Urothelium cell line (cell line): ENCODE measurements at regions not wholly inside any gene's neighbourhood (a gene's known extent, or its start where the extent isn't known, plus 50 kb on each side); places are given as distances from the start of the nearest gene placed in this dataset.

Source experiments
- DNase-seq: peaks from one replicate; pipeline ENCODE4 v3.0.0; 2011; ENCODE audit warnings: low spot score, mixed read lengths
- FAIRE-seq: peaks from 2 replicates; lab custom pipeline; 2011; peaks lifted over from hg19 to GRCh38; lab: Jason Lieb, UNC

DNA sequence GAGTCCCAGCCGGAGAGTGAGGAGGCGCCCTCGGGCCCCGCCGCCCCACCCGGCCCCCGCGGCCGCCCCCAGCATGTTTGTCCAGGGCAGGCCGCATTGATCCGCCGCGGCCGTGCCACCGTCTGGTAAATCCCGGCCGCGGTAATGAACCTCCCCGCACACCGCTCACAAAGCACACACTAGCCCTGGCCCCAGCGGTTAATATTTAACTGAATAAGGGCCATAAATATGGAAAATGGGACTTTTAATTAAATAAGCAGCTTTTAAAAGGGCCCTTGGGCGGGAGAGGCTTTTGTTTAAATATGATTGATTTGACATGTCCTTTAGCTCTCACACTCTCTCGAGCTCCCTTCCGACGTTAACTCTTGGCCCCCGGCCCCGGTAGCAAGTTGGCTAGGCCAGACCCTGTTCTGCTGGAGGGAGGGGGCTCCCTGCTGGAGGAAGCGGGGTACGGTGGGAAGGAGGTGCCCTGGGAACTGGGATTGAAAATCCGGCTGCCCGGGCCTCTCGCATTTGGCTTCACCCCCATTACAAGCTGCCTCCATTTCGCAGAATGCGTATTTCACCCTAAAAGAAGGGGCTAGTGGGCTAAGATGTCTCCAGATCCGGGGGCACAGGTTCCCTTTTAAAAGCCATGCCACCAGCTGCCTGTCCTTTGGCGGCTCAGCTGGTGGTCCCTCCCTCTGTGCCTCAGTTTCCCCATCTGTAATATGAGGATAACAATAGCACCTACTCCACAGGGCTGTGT is 199.8 kb downstream of the RBM19 start:
- FAIRE-seq (no peak), DNase-seq (no peak)

DNA sequence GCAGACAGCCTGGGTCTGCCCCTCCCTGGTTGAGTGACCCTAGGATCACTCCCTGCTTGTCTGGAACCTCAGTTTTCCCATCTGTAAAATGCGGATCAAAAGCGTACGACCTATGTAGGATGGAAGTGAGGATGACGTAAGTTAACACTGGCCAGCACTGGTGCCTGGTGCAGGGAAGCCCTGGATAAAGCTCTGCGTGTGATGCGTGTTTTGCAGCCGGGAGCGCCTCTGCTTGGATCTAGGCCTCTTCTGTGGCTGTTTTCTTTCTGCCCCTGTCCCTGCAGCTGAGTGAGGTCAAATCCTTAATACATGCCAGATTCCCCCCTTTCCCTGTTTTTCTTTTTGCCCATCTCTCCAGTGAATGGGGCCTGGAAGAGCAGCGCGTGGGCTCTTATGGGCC is 201.5 kb downstream of the RBM19 start:
- DNase-seq (no peak), FAIRE-seq (no peak)

DNA sequence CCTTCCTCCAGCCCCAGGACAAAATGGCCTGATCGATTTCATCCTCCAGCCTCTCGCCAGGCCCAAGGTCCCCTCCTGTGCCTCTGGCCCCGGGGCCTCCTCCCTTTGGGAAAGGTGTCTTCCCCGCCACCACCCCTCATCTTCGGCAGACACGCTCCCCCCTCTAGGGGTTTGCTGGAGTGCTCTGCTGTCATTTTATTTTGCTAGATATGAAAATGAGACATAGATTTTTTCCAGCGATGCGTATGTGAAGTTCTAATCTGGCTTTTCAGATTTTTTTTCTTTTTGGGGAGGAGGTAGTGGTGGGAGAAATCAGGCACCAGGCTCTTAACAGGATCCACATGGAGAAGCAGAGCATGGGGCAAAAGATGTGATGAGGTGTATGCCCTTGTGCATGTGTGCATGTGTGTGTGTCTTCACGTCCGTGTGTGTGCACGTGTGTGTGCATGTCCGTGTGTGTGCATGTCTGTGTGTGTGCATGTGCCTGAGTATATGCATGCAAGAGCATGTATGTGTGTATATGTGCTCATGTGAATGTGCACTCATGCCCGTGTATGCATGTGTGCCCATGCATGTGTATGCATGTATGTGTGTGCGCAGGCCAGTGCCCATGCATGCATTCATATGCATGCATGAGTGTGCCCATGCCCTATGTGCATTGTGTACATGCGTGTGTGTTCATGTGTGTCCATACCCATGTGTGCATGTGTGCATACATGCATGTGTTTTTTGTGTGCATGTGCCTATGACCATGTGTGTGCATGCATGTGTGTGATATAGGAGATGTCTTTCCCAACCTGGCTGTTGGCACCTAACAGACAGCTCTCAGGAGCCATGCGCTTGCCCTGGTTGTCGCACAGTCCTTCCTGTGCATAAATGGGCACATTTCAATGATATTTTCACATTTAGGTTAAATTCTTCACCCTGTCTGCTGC is 203.0 kb downstream of the RBM19 start:
- FAIRE-seq (peak; percentile 61), DNase-seq (no peak)

DNA sequence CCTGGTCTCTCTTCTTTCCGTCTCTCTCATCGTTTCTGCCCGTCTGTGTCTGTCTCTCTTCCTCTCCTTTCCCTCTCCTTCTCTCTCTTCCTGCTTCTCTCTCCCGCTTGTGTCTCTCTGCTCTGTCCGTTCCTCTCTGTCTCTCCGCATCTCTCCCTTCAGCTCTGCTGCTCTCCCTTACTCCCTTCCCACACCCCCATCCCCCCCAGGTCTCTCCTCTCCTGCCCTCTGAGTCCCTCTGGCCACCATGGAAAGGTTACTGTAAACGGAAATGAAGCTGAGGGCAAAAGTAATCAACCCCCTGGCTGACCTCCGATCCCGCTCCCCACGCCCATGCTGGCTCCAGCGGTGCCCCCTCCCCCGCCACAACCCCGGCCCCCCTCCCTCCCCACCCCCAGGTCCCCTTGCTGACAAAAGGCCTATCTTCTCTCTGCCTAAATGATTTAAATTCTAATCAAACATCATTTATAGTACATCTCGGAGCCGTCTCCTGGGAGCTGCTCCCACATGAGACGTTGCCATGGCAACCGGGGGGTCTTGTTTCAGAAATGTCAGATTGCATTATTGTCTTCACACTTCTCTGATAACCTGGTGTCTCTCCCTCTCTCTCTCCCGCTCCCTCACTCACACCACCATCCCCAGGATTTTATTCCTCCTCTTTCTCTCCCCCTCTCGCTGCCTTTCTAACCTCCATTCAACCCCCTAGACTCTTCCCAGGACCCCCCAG is 203.8 kb downstream of the RBM19 start:
- FAIRE-seq (no peak), DNase-seq (no peak)

- FAIRE-seq = no peak
- no peak for DNase-seq
Measured at GRCh38 chr12:113759135-113759534, 207.0 kb downstream of the RBM19 start.

DNA sequence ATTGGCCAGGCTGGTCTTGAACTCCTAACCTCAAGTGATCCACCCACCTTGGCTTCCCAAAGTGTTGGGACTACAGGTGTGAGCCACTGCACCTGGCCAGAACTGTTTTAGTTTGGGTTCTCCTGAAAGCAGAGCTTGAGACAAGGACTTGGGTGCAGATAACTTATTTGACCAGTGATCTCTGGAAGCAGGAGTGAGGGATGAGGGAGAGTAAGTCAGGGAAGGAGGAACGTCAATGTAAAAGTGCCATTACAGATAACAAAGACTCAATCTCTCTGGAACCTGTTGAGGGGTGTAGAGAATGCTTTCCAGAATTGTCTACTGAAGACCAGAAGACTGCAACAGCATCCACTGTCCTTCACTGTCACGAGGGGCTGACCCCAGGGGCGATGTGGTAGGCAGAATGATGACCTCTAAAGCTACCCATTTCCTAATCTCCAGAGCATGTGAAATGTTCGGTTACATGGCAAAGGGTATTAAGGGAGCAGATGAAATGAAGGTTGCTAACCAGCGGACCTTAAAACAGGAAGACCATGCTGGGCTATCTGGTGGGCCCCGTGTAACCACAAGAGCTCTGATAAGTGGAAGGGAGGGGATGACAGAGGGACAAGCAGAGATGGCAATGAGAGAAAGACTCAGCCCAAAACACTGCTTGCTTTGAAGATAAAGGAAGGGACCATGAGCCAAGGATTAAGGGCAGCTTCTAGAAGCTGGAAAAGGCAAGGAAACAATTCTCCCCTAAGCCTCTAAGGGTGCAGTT is 207.8 kb downstream of the RBM19 start:
- FAIRE-seq (no peak), DNase-seq (no peak)

- peak; percentile 59 for DNase-seq
- no peak for FAIRE-seq
Measured at GRCh38 chr12:113757221-113758002, 208.7 kb downstream of the RBM19 start.

- FAIRE-seq = no peak
- no peak for DNase-seq
Measured at GRCh38 chr12:113756609-113757008, 209.5 kb downstream of the RBM19 start.

GRCh38 chr12:113755098-113755497 is 211.0 kb downstream of the RBM19 start:
- FAIRE-seq = no peak

DNA sequence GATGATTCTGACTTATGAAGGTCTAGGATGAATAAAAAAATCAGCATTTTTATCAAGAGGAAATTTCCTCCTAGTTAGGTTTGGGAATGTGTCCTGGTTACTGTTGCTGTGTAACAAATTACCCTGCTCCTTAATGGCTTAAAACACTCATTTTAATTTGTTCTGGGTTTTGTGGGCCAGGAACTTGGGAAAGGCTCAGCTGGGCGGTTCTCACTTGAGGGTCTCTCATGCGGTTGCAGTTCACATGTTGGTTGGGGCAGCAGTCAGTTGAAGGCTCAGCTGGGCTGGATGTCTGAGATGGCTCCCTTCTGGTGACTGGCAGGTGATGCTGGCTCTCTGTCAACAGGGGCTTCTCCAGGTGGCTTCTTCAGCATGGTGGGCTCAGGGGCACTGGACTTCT is 214.6 kb downstream of the RBM19 start:
- FAIRE-seq (no peak), DNase-seq (no peak)

More at GRCh38 chr12:113755098-113755497, 211.0 kb downstream of the RBM19 start:
- no peak for DNase-seq

DNA sequence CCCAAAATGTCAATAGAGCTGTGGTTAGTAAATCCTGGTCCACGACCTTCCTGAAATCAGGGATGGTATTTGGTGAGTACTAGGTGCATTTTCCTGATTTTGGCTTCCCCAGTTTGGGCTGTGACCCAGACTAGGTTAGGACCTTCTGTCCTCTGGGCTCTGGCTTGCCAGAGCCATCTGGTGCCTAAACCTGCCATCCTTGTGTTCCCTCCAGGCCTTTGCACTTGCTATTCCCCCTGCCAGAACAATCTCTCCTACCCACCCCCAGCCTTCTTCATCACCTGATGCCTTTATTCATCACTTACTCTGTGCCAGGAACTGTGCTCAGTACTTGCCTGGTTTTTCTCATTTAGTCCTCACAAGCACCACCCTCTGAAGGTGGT is 216.7 kb downstream of the RBM19 start:
- no peak for FAIRE-seq
- DNase-seq = no peak

GRCh38 chr12:113748707-113749432 is 217.3 kb downstream of the RBM19 start:
- DNase-seq (no peak), FAIRE-seq (no peak)

- DNase-seq (peak; percentile 28), FAIRE-seq (no peak)
Measured at GRCh38 chr12:113747017-113747416, 219.1 kb downstream of the RBM19 start.

DNA sequence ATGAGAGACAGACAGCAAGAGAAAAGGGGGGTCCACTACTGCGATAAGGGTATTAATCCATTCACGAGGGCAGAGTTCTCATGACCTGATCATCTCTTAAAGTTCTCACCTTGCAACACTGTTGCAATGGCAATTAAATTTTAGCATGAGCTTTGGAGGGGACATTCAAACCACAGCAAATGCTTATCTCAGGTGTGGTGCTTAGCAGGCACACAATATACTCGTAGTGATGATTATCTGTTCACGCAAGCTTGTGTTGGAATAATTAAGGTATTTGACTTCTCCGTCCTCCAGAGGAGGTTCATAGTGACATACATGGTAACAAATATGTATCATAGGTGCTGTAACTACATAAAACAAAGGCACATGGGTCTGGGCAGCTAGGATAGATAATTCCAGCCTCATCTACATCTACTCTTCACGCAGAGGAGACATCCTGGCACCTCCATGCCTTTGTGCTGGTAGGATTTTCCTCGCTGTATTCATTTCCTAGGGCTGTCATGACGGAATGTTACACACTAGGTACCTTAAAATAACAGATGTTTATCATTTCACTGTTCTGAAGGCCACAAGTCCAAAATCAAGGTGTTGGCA is 221.2 kb downstream of the RBM19 start:
- DNase-seq = no peak
- no peak for FAIRE-seq

- no peak for FAIRE-seq
- no peak for DNase-seq
Measured at GRCh38 chr12:113742801-113743200, 223.3 kb downstream of the RBM19 start.

GRCh38 chr12:113740699-113741098 is 225.4 kb downstream of the RBM19 start:
- FAIRE-seq = no peak
- DNase-seq = no peak

DNA sequence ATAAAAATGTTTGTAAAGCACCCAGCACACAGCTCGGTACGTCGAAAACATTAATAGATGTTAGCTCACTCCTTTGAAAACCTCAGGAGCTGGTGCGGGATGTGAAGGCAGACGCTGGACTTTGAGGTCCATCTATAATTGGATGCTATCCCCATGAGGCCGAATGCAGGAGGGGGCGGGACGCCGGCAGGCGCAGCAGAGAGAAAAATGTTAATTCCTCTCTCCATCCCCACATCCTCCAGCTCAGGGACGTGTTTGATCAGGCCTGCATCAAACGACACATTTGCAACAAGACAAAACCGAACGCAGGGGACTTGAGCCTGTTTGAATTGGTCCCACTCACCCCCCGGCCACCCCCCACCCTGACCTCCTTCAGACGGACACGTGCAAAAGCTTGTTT is 231.0 kb downstream of the RBM19 start:
- FAIRE-seq = no peak
- no peak for DNase-seq

DNA sequence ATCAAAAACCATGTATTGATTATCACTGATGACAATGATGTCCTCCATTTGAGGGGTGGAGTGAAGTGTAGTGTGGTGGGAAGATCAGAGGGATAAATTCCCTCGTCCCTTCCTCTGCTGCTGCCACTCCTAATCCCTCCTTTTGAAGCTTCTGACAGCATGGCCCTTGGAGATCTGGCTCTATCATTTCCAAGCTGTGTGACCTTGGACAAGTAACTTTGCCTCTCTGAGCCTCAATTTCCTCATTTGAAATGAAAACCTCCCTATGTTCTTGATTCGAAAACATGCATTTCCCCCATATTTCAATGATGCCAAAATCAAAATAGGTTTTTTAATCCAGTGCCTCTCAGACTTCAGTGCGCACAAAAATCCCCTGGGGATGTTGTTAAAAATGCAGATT is 231.6 kb downstream of the RBM19 start:
- DNase-seq (no peak), FAIRE-seq (no peak)

GRCh38 chr12:113732916-113733315 is 233.2 kb downstream of the RBM19 start:
- DNase-seq = no peak
- FAIRE-seq = no peak
